Uterus (tissue), 2 donors: ENCODE measurements at regions not wholly inside any gene's neighbourhood (a gene's known extent, or its start where the extent isn't known, plus 50 kb on each side); places are given as distances from the start of the nearest gene placed in this dataset.

ENCODE experiments used
- CTCF ChIP-seq, 4 experiments: fragments of 200-600 bp in 2 of 4; fragments of 450-650 bp in 2 of 4; sonication (generic) in 2 of 4; IDR thresholded peaks; one replicate each; pipeline ENCODE4 v1.5.1; 2016 to 2019; ENCODE audit warnings: antibody characterized with exemption in 4 of 4, mild to moderate bottlenecking in 2 of 4, moderate library complexity in 1 of 4
- POLR2A ChIP-seq, 2 donors: fragments of 450-650 bp; IDR thresholded peaks; one replicate each; pipeline ENCODE4 v1.6.1; 2016; ENCODE audit warnings: antibody characterized with exemption in 2 of 2, mild to moderate bottlenecking in 1 of 2, moderate library complexity in 1 of 2

- TF ChIP-seq CTCF (IDR thresholded peaks at IDR 0.05) (no peak), POLR2A (IDR thresholded peaks at IDR 0.05) (no peak)
These were observed 161.3 kb upstream of the AUTS2 start for GRCh38 chr7:69436946-69437345.
